D721Med (cell line): ENCODE measurements at regions not wholly inside any gene's neighbourhood (a gene's known extent, or its start where the extent isn't known, plus 50 kb on each side); places are given as distances from the start of the nearest gene placed in this dataset.

ENCODE experiments used
- DNase-seq: peaks from one replicate; pipeline ENCODE4 v3.0.0; 2011; ENCODE audit warnings: low spot score; ENCODE audit not compliant: insufficient read length
- FAIRE-seq: peaks from 2 replicates; lab custom pipeline; 2011; peaks lifted over from hg19 to GRCh38; lab: Jason Lieb, UNC
- CTCF ChIP-seq: IDR thresholded peaks from 2 replicates; pipeline ENCODE4 v1.5.1; 2012; ENCODE audit warnings: mild to moderate bottlenecking, control low read depth; ENCODE audit not compliant: insufficient read depth; ENCODE audit errors: missing control alignments

- FAIRE-seq (no peak), DNase-seq (no peak)
- no peak for TF ChIP-seq CTCF
Measured at GRCh38 chr3:187795207-187795960, 50.1 kb upstream of the BCL6 start.

- TF ChIP-seq CTCF = no peak
- no peak for DNase-seq
- FAIRE-seq = no peak
Measured at GRCh38 chr3:187798126-187798525, 52.9 kb upstream of the BCL6 start.

- DNase-seq (no peak), FAIRE-seq (no peak)
- no peak for TF ChIP-seq CTCF
Measured at GRCh38 chr3:187798531-187799530, 53.6 kb upstream of the BCL6 start.

DNA sequence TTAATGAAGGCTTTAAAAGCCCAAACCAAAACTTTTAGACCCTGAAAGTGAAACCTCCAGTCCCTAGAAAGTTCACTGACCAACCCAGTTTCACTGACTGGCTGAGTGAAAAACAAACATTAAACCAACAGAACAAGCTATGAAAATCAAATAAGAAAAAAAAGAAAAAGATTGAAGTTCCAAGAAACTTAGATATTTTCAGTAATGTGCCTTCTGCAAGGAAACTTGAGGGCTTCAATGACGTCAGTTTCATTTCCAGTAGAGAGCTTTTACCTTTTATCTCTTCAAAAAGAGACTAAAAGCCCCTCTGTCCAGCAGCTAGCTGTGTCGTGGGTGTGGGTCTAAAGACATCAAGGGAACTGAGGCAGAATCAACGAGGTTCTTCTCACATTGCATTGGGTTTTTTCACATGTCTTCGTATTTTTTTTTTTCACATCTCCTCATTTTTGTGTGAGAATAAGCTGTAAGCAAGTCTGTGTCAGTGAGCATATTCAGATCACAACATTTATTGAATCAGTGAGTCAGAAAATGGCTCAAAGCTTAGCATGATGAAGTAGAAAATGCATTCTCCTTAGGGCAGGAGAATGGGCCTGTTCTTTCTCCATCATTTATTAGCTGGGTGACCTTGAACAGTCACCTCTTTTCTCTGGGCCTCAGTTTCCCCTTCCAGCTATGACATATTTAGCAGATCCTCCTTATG is 54.8 kb upstream of the BCL6 start:
- no peak for FAIRE-seq
- no peak for DNase-seq
- TF ChIP-seq CTCF = no peak

- DNase-seq (no peak), FAIRE-seq (no peak)
- TF ChIP-seq CTCF = no peak
Measured at GRCh38 chr3:187801152-187801551, 55.9 kb upstream of the BCL6 start.

DNA sequence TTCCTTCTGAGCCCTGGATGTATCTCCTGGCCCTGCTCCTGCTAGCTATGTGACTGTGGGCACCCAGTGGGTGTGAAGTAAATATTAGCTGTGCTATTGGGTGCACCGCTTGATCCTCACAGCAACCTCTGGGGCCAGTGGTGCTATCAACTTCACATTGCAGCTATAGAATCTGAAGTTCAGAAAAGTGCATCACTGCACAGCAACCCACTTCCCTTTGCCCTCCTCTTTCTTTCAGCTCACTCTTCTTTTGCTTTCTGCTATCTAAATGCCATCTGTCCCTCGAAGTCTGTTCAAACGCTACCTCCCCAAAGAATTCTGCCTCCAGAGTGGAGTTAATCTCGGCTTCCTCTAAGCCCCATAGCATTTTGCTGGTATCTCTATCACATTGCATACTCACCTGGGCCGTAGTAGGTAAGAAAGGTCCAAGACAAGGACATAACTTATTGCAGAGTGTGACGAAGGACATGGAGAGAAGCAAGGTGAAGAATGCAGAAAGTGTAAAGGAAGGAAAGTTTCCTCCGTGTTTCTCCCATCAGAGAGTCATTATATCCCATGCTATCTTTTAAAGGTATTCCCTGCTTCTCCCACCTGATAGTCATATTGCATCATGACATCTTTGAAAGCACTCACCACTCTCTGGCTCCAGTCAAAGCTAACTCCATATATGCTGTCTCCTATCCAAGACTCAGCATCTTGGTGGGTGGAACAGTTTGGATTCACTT is 57.1 kb upstream of the BCL6 start:
- DNase-seq (no peak), FAIRE-seq (no peak)
- no peak for TF ChIP-seq CTCF
